ENCODE measurements at regions not wholly inside any gene's neighbourhood (a gene's known extent, or its start where the extent isn't known, plus 50 kb on each side); places are given as distances from the start of the nearest gene placed in this dataset.

DNA sequence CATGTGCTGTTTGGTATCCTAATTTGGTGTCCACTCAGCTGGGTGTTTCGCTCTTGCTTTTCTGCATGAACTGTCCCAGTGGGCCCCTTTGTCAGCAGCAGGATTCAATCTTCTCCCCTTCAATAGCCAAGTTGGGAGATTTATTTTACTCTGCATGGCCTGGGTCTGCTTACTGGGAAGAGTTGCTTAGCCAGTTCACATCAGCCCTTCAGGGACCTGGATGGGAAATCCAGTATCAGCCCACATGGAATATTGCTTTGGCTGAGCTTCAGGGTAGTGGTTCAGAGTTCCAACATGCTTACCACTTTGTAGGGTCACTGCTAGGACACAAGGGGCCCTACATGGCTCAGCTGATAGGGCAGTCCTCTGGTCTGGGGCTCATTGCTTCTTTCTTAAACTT, 93.0 kb upstream of the BOC start:
- TF ChIP-seq, protein P1, sequence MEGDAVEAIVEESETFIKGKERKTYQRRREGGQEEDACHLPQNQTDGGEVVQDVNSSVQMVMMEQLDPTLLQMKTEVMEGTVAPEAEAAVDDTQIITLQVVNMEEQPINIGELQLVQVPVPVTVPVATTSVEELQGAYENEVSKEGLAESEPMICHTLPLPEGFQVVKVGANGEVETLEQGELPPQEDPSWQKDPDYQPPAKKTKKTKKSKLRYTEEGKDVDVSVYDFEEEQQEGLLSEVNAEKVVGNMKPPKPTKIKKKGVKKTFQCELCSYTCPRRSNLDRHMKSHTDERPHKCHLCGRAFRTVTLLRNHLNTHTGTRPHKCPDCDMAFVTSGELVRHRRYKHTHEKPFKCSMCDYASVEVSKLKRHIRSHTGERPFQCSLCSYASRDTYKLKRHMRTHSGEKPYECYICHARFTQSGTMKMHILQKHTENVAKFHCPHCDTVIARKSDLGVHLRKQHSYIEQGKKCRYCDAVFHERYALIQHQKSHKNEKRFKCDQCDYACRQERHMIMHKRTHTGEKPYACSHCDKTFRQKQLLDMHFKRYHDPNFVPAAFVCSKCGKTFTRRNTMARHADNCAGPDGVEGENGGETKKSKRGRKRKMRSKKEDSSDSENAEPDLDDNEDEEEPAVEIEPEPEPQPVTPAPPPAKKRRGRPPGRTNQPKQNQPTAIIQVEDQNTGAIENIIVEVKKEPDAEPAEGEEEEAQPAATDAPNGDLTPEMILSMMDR (IDR thresholded peaks at IDR 0.05): no peak
- no peak for TF ChIP-seq POLR2A (IDR thresholded peaks at IDR 0.05)

Measured in tibial nerve (tissue), 3 donors.